ENCODE measurements at regions not wholly inside any gene's neighbourhood (a gene's known extent, or its start where the extent isn't known, plus 50 kb on each side); places are given as distances from the start of the nearest gene placed in this dataset.

DNA sequence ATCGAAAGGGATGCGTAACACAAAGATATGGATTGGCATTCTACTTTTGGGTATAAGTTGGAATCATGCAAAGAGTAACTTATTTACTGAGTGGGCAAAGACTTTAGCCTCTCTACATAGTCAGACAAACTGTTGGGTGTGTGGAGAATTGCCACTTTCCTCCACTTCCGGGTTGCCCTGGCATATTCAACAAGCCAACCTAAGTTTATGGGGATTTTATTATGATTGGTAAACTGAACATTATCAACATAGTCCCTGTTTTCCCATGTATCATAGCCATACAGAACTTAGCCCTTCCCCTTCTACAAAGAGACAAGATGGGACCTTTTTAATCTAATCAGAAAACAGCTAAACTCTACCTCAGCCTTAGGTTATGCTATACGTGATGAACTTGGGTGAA is 121.6 kb downstream of the AGTR2 start:
- TF ChIP-seq, protein P1, sequence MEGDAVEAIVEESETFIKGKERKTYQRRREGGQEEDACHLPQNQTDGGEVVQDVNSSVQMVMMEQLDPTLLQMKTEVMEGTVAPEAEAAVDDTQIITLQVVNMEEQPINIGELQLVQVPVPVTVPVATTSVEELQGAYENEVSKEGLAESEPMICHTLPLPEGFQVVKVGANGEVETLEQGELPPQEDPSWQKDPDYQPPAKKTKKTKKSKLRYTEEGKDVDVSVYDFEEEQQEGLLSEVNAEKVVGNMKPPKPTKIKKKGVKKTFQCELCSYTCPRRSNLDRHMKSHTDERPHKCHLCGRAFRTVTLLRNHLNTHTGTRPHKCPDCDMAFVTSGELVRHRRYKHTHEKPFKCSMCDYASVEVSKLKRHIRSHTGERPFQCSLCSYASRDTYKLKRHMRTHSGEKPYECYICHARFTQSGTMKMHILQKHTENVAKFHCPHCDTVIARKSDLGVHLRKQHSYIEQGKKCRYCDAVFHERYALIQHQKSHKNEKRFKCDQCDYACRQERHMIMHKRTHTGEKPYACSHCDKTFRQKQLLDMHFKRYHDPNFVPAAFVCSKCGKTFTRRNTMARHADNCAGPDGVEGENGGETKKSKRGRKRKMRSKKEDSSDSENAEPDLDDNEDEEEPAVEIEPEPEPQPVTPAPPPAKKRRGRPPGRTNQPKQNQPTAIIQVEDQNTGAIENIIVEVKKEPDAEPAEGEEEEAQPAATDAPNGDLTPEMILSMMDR (IDR thresholded peaks at IDR 0.05; ENCODE audit: insufficient read depth, low read depth, low read length): no peak
- TF ChIP-seq EZH2 (IDR thresholded peaks at IDR 0.05; ENCODE audit: insufficient read depth, low read length): no peak

Measured in astrocyte (in vitro differentiated cells and primary cell).